ENCODE measurements at regions not wholly inside any gene's neighbourhood (a gene's known extent, or its start where the extent isn't known, plus 50 kb on each side); places are given as distances from the start of the nearest gene placed in this dataset.

- no peaks in the 10 kb centered on the region for H3K36me3 ChIP-seq
- H3K4me1 Mint-ChIP-seq, result peaks cover 30% of the 10 kb centered on the region
- H3K9me3 Mint-ChIP-seq, result no peaks in the 10 kb centered on the region
- H3K27me3 Mint-ChIP-seq (ENCODE audit: insufficient read depth, low read depth), result peaks cover 11% of the 10 kb centered on the region
- no peaks in the 10 kb centered on the region for H3K36me3 Mint-ChIP-seq
- no peaks in the 10 kb centered on the region for H4K20me1 ChIP-seq (ENCODE audit: low read depth)
- no peak overlapping the region for H3K9ac ChIP-seq
- H3K27ac Mint-ChIP-seq, result peak overlapping the region; percentile 93
- H3K4me3 ChIP-seq, result no peak overlapping the region
- H3K79me2 ChIP-seq (ENCODE audit: low read depth), result no peaks in the 10 kb centered on the region
- no peak overlapping the region for H3K4me2 ChIP-seq
- H3K4me3 Mint-ChIP-seq, result no peak overlapping the region
- H3K4me1 ChIP-seq, result peaks cover 11% of the 10 kb centered on the region
- no peak overlapping the region for H3K27ac ChIP-seq
- H3K9me3 ChIP-seq (ENCODE audit: low read depth), result no peaks in the 10 kb centered on the region
- DNase-seq (ENCODE audit: low spot score), result no peak
- H3F3A ChIP-seq (ENCODE audit: low read depth), result no peaks in the 10 kb centered on the region
- H2AFZ ChIP-seq (replicated peaks), result peak overlapping the region; percentile 61
- TF ChIP-seq EZH2 (IDR thresholded peaks at IDR 0.05) (no peak), EZH2phosphoT487 (IDR thresholded peaks at IDR 0.05) (no peak), CTCF (IDR thresholded peaks at IDR 0.05) (no peak)
- no peaks in the 10 kb centered on the region for H3K27me3 ChIP-seq
These were observed 85.8 kb downstream of the RTL6 start for GRCh38 chr22:44412136-44412731.

GRCh38 chr22:44411226-44412135, 86.6 kb downstream of the RTL6 start:
- Mint-ChIP-seq H3K4me3 (no peak overlapping the region), H3K27ac (peak overlapping the region; percentile 90), H3K36me3 (no peaks in the 10 kb centered on the region), H3K4me1 (peaks cover 35% of the 10 kb centered on the region), H3K9me3 (no peaks in the 10 kb centered on the region), H3K27me3 (ENCODE audit: insufficient read depth, low read depth) (peaks cover 13% of the 10 kb centered on the region)
- no peaks in the 10 kb centered on the region for H3K36me3 ChIP-seq
- no peaks in the 10 kb centered on the region for H4K20me1 ChIP-seq (ENCODE audit: low read depth)
- peaks cover 11% of the 10 kb centered on the region for H3K4me1 ChIP-seq
- no peaks in the 10 kb centered on the region for H3K27me3 ChIP-seq
- no peak for DNase-seq (ENCODE audit: low spot score)
- TF ChIP-seq CTCF (IDR thresholded peaks at IDR 0.05), result no peak
- no peak for TF ChIP-seq EZH2phosphoT487 (IDR thresholded peaks at IDR 0.05)
- TF ChIP-seq EZH2 (IDR thresholded peaks at IDR 0.05), result no peak
- H3K4me2 ChIP-seq, result no peak overlapping the region
- H3K27ac ChIP-seq, result no peak overlapping the region
- H2AFZ ChIP-seq (replicated peaks), result peak overlapping the region; percentile 61
- H3K79me2 ChIP-seq (ENCODE audit: low read depth), result no peaks in the 10 kb centered on the region
- H3K9ac ChIP-seq, result no peak overlapping the region
- no peaks in the 10 kb centered on the region for H3F3A ChIP-seq (ENCODE audit: low read depth)
- no peak overlapping the region for H3K4me3 ChIP-seq
- no peaks in the 10 kb centered on the region for H3K9me3 ChIP-seq (ENCODE audit: low read depth)

- Histone ChIP-seq H3K36me3 (no peaks in the 10 kb centered on the region), H3K4me1 (peaks cover 11% of the 10 kb centered on the region), H3K4me3 (no peak overlapping the region), H4K20me1 (ENCODE audit: low read depth) (no peaks in the 10 kb centered on the region), H3K27me3 (no peaks in the 10 kb centered on the region), H3K79me2 (ENCODE audit: low read depth) (no peaks in the 10 kb centered on the region), H3K27ac (no peak overlapping the region), H3K9ac (no peak overlapping the region), H3K9me3 (ENCODE audit: low read depth) (no peaks in the 10 kb centered on the region), H2AFZ (replicated peaks) (no peak overlapping the region), H3K4me2 (no peak overlapping the region), H3F3A (ENCODE audit: low read depth) (no peaks in the 10 kb centered on the region)
- no peak overlapping the region for H3K4me3 Mint-ChIP-seq
- TF ChIP-seq EZH2phosphoT487 (IDR thresholded peaks at IDR 0.05) (no peak), EZH2 (IDR thresholded peaks at IDR 0.05) (no peak), CTCF (IDR thresholded peaks at IDR 0.05) (no peak)
- H3K4me1 Mint-ChIP-seq, result peaks cover 37% of the 10 kb centered on the region
- peaks cover 11% of the 10 kb centered on the region for H3K27me3 Mint-ChIP-seq (ENCODE audit: insufficient read depth, low read depth)
- H3K36me3 Mint-ChIP-seq, result no peaks in the 10 kb centered on the region
- no peak for DNase-seq (ENCODE audit: low spot score)
- H3K27ac Mint-ChIP-seq, result no peak overlapping the region
- no peaks in the 10 kb centered on the region for H3K9me3 Mint-ChIP-seq
These were observed 87.5 kb downstream of the RTL6 start for GRCh38 chr22:44410451-44410991.

Measured in neural progenitor cell (in vitro differentiated cells).